Thymus (tissue), 11 donors: ENCODE measurements at regions not wholly inside any gene's neighbourhood (a gene's known extent, or its start where the extent isn't known, plus 50 kb on each side); places are given as distances from the start of the nearest gene placed in this dataset.

Source experiments
- DNase-seq, 9 donors: peaks; one replicate each; pipeline ENCODE4 v3.0.0-alpha.2; 2013; ENCODE audit warnings: low spot score in 9 of 9, low read depth in 6 of 9, missing footprints in 1 of 9
- H3K27ac ChIP-seq, 2 donors: one replicate each; pipeline ENCODE4 v1.5.1; 2013; ENCODE audit warnings: control low read depth in 1 of 2, low read depth in 1 of 2, low read length in 1 of 2, mild to moderate bottlenecking in 1 of 2, moderate library complexity in 1 of 2
- H3K27me3 ChIP-seq, 2 donors: one replicate each; pipeline ENCODE4 v1.5.1; 2013; ENCODE audit warnings: low read length in 1 of 2; ENCODE audit not compliant: control insufficient read depth in 2 of 2, insufficient read depth in 1 of 2
- H3K36me3 ChIP-seq, 2 donors: one replicate each; pipeline ENCODE4 v1.5.1; 2013; ENCODE audit warnings: low read length in 1 of 2, mild to moderate bottlenecking in 1 of 2, moderate library complexity in 1 of 2; ENCODE audit not compliant: control insufficient read depth in 2 of 2, insufficient read depth in 2 of 2
- H3K4me1 ChIP-seq, 2 donors: one replicate each; pipeline ENCODE4 v1.5.1; 2013; ENCODE audit warnings: low read length in 2 of 2; ENCODE audit not compliant: control insufficient read depth in 2 of 2, insufficient read depth in 2 of 2
- H3K4me3 ChIP-seq, 2 donors: one replicate each; pipeline ENCODE4 v1.5.1; 2013; ENCODE audit warnings: low read length in 2 of 2, control low read depth in 1 of 2, mild to moderate bottlenecking in 1 of 2
- H3K9me3 ChIP-seq, 2 donors: one replicate each; pipeline ENCODE4 v1.5.1; 2013; ENCODE audit warnings: low read length in 1 of 2, mild to moderate bottlenecking in 1 of 2; ENCODE audit not compliant: control insufficient read depth in 2 of 2, insufficient read depth in 1 of 2
- WGBS: extraction: QIAGEN DNeasy Blood & Tissue Kit; methylation state at CpG from one replicate; pipeline ENCODE4 v1.1.7; 2013; 5-methylcytosine and 5-hydroxymethylcytosine counted together
- donor health status: healthy.

GRCh38 chr2:64762301-64762997 is 108.7 kb upstream of the SERTAD2 start:
- no peaks in the 10 kb centered on the region for H3K9me3 ChIP-seq
- no peak overlapping the region for H3K27ac ChIP-seq
- no peaks in the 10 kb centered on the region for H3K27me3 ChIP-seq
- no peaks in the 10 kb centered on the region for H3K36me3 ChIP-seq
- H3K4me1 ChIP-seq, result no peaks in the 10 kb centered on the region
- H3K4me3 ChIP-seq, result no peak overlapping the region
- no peak for DNase-seq
- 92% methylated on average over 4 of the region's 4 CpGs for WGBS

GRCh38 chr2:64763126-64763525 is 109.4 kb upstream of the SERTAD2 start:
- WGBS, result 12% methylated on average over 1 of the region's 1 CpG
- DNase-seq, result no peak

GRCh38 chr2:64765160-64765805 is 111.6 kb upstream of the SERTAD2 start:
- DNase-seq, result no peak
- whole genome bisulfite sequencing, result 93% methylated on average over 4 of the region's 4 CpGs

More at GRCh38 chr2:64763126-64763525, 109.4 kb upstream of the SERTAD2 start:
- Histone ChIP-seq H3K27ac (no peak overlapping the region), H3K9me3 (no peaks in the 10 kb centered on the region), H3K27me3 (no peaks in the 10 kb centered on the region), H3K36me3 (no peaks in the 10 kb centered on the region), H3K4me1 (no peaks in the 10 kb centered on the region), H3K4me3 (no peak overlapping the region)

GRCh38 chr2:64766841-64767669 is 113.3 kb upstream of the SERTAD2 start:
- WGBS, result under 1% methylated on average over 13 of the region's 13 CpGs
- H3K9me3 ChIP-seq, result no peaks in the 10 kb centered on the region
- H3K36me3 ChIP-seq, result no peaks in the 10 kb centered on the region
- peak in 4 of 9 donors; percentile 33 to 84 (median 64) for DNase-seq
- peak overlapping the region; percentile 91 to 94 for H3K27ac ChIP-seq
- peak overlapping the region; percentile 77 to 81 for H3K4me3 ChIP-seq
- H3K27me3 ChIP-seq, result no peaks in the 10 kb centered on the region
- H3K4me1 ChIP-seq, result peaks cover 7 to 10% of the 10 kb centered on the region in 2 donors

More at GRCh38 chr2:64765160-64765805, 111.6 kb upstream of the SERTAD2 start:
- Histone ChIP-seq H3K9me3 (no peaks in the 10 kb centered on the region), H3K27ac (no peak overlapping the region), H3K27me3 (no peaks in the 10 kb centered on the region), H3K4me1 (peaks cover 7 to 10% of the 10 kb centered on the region in 2 donors), H3K36me3 (no peaks in the 10 kb centered on the region), H3K4me3 (no peak overlapping the region)

GRCh38 chr2:64767670-64768468 is 114.2 kb upstream of the SERTAD2 start:
- Histone ChIP-seq H3K27ac (peak overlapping the region; percentile 91 to 94), H3K36me3 (no peaks in the 10 kb centered on the region), H3K4me3 (peak overlapping the region; percentile 77 to 81), H3K9me3 (no peaks in the 10 kb centered on the region), H3K4me1 (peaks cover 7 to 10% of the 10 kb centered on the region in 2 donors), H3K27me3 (no peaks in the 10 kb centered on the region)
- peak in 5 of 9 donors; percentile 47 to 81 (median 66) for DNase-seq
- under 1% methylated on average over 66 of the region's 66 CpGs for WGBS

GRCh38 chr2:64768491-64769005 is 114.8 kb upstream of the SERTAD2 start:
- Histone ChIP-seq H3K9me3 (no peaks in the 10 kb centered on the region), H3K27me3 (no peaks in the 10 kb centered on the region), H3K4me3 (peak overlapping the region; percentile 77 to 81), H3K4me1 (peaks cover 7 to 10% of the 10 kb centered on the region in 2 donors), H3K36me3 (no peaks in the 10 kb centered on the region), H3K27ac (peak overlapping the region; percentile 91 to 94)
- WGBS, result 31% methylated on average over 4 of the region's 4 CpGs
- peak in 1 of 9 donors; percentile 20 for DNase-seq

GRCh38 chr2:64769392-64770044 is 115.8 kb upstream of the SERTAD2 start:
- DNase-seq, result no peak
- Histone ChIP-seq H3K27ac (no peak overlapping the region), H3K4me1 (peaks cover 7 to 10% of the 10 kb centered on the region in 2 donors), H3K4me3 (no peak overlapping the region), H3K27me3 (no peaks in the 10 kb centered on the region), H3K36me3 (no peaks in the 10 kb centered on the region), H3K9me3 (no peaks in the 10 kb centered on the region)
- 92% methylated on average over 6 of the region's 6 CpGs for WGBS

- no peaks in the 10 kb centered on the region for H3K36me3 ChIP-seq
- H3K27me3 ChIP-seq, result no peaks in the 10 kb centered on the region
- H3K27ac ChIP-seq, result no peak overlapping the region
- no peak for DNase-seq
- peaks cover 7 to 10% of the 10 kb centered on the region in 2 donors for H3K4me1 ChIP-seq
- H3K4me3 ChIP-seq, result no peak overlapping the region
- no peaks in the 10 kb centered on the region for H3K9me3 ChIP-seq
- WGBS, result 97% methylated on average over 2 of the region's 2 CpGs
Observed at GRCh38 chr2:64770137-64770780, 116.5 kb upstream of the SERTAD2 start.
